Nephron progenitor cell (in vitro differentiated cells): ENCODE measurements at regions not wholly inside any gene's neighbourhood (a gene's known extent, or its start where the extent isn't known, plus 50 kb on each side); places are given as distances from the start of the nearest gene placed in this dataset.

ENCODE experiments used
- DNase-seq: peaks from one replicate; pipeline ENCODE4 v3.0.0; 2021
- H3K27ac Mint-ChIP-seq: 2 replicates; pipeline ENCODE4 v1.8.0; 2021; ENCODE audit warnings: mild to moderate bottlenecking, moderate library complexity, mixed read lengths
- H3K27me3 Mint-ChIP-seq: 2 replicates; pipeline ENCODE4 v1.8.0; 2021; ENCODE audit warnings: mild to moderate bottlenecking, low read depth, mixed read lengths; ENCODE audit not compliant: poor library complexity
- H3K36me3 Mint-ChIP-seq: 2 replicates; pipeline ENCODE4 v1.8.0; 2021; ENCODE audit warnings: low read depth, mixed read lengths
- H3K4me1 Mint-ChIP-seq: 2 replicates; pipeline ENCODE4 v1.8.0; 2021; ENCODE audit warnings: mixed read lengths
- H3K4me3 Mint-ChIP-seq: 2 replicates; pipeline ENCODE4 v1.8.0; 2021; ENCODE audit warnings: mild to moderate bottlenecking, moderate library complexity, mixed read lengths
- H3K9me3 Mint-ChIP-seq: 2 replicates; pipeline ENCODE4 v1.8.0; 2021; ENCODE audit warnings: mild to moderate bottlenecking, moderate library complexity, mixed read lengths
- CTCF ChIP-seq: fragments of 200-600 bp; sonication (generic); IDR thresholded peaks from 2 replicates; pipeline ENCODE4 v1.5.0; 2021; ENCODE audit warnings: antibody characterized with exemption

DNA sequence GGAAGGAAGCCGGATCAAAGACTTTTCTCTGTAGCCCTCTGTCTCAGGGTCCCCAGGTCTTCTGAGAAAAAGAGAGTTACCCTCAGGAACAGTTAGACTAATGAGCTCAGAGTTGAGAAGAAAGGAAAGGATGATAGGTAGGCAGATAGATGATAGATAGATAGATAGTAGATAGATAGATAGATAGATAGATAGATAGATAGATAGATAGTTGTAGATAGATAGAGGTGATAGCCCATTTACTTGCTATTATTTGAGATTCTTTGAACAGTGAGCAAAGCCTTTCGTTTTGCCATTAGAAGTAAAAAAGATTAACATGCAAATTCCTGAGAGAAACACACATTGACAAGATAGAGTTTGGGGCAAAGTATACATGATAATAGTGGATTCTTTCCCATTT is 86.9 kb upstream of the KIT start:
- Mint-ChIP-seq H3K4me1 (peaks cover 5% of the 10 kb centered on the region), H3K27me3 (peaks cover 5% of the 10 kb centered on the region), H3K9me3 (no peaks in the 10 kb centered on the region), H3K27ac (no peak overlapping the region), H3K36me3 (no peaks in the 10 kb centered on the region), H3K4me3 (no peak overlapping the region)
- no peak for DNase-seq
- TF ChIP-seq CTCF, result no peak

- H3K4me1 Mint-ChIP-seq, result no peaks in the 10 kb centered on the region
- DNase-seq, result no peak
- peaks cover 5% of the 10 kb centered on the region for H3K27me3 Mint-ChIP-seq
- H3K36me3 Mint-ChIP-seq, result no peaks in the 10 kb centered on the region
- H3K27ac Mint-ChIP-seq, result no peak overlapping the region
- H3K4me3 Mint-ChIP-seq, result no peak overlapping the region
- no peak for TF ChIP-seq CTCF
- no peaks in the 10 kb centered on the region for H3K9me3 Mint-ChIP-seq
Observed at GRCh38 chr4:54571293-54572151, 86.2 kb upstream of the KIT start.

DNA sequence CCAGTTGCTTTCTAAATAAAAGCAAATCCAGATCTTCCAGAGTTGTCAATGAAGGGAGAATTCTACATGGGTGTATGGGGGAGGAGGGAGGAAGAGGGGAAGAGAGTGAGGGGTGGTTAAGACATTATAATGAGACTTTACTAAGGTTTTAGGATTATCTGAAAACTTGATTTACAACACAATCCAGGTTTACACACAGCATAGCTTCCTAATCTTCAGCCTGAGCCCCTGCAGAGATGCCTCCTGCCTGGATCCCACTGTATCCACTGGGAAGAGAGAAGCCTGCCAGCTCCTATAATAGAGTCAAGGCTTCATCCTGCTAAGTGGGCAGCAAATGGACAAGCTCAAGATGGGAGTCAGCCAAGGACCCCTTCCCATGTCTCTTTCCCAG is 85.6 kb upstream of the KIT start:
- no peak for TF ChIP-seq CTCF
- Mint-ChIP-seq H3K4me1 (no peaks in the 10 kb centered on the region), H3K9me3 (no peaks in the 10 kb centered on the region), H3K27me3 (peaks cover 5% of the 10 kb centered on the region), H3K36me3 (no peaks in the 10 kb centered on the region), H3K4me3 (no peak overlapping the region), H3K27ac (no peak overlapping the region)
- DNase-seq, result no peak

GRCh38 chr4:54574500-54574899 is 83.3 kb upstream of the KIT start:
- TF ChIP-seq CTCF, result no peak
- no peaks in the 10 kb centered on the region for H3K36me3 Mint-ChIP-seq
- H3K4me1 Mint-ChIP-seq, result no peaks in the 10 kb centered on the region
- no peaks in the 10 kb centered on the region for H3K9me3 Mint-ChIP-seq
- no peak for DNase-seq
- no peak overlapping the region for H3K27ac Mint-ChIP-seq
- H3K27me3 Mint-ChIP-seq, result peaks cover 5% of the 10 kb centered on the region
- H3K4me3 Mint-ChIP-seq, result no peak overlapping the region

DNA sequence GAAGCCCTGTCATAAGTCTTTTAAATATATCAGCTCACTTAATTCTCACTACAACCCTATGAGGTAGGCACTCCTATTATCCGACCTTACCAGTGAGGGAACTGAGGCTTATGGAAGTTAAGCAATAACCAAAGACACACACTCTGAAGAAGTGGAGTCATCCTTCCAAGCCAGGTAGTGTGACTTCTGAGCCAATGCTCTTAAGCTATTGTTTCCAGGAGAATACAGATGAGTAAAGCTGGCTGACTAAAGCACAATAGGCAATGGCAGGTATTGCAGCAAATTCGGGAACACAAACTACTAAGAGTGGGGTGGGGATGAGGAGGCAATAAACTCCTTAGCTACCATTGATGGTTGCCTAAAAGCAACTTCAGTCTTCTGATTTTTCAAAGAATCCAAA is 81.8 kb upstream of the KIT start:
- TF ChIP-seq CTCF, result no peak
- H3K27me3 Mint-ChIP-seq, result peaks cover 5% of the 10 kb centered on the region
- no peaks in the 10 kb centered on the region for H3K36me3 Mint-ChIP-seq
- no peak overlapping the region for H3K27ac Mint-ChIP-seq
- H3K9me3 Mint-ChIP-seq, result no peaks in the 10 kb centered on the region
- no peaks in the 10 kb centered on the region for H3K4me1 Mint-ChIP-seq
- DNase-seq, result no peak
- no peak overlapping the region for H3K4me3 Mint-ChIP-seq

DNA sequence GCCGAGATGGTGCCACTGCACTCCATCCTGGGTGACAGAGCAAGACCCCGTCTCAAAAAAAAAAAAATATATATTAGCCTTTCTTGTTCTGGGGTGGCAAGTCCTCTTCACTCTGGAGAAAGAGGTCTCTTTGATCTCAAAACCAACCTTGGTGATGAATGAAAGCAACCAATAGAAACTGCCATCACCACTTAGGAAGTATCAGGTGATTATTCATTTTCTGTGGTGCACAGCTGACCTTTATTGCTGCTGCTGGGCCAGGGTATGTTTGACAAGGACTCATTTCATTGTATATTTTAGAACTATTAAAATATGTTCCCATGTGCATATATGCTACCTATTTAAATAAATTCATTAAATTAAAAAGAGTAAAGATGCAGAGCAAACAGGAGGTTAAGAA is 76.0 kb upstream of the KIT start:
- no peaks in the 10 kb centered on the region for H3K9me3 Mint-ChIP-seq
- no peak for DNase-seq
- no peak overlapping the region for H3K4me3 Mint-ChIP-seq
- no peak for TF ChIP-seq CTCF
- no peaks in the 10 kb centered on the region for H3K36me3 Mint-ChIP-seq
- H3K27me3 Mint-ChIP-seq, result no peaks in the 10 kb centered on the region
- H3K27ac Mint-ChIP-seq, result no peak overlapping the region
- H3K4me1 Mint-ChIP-seq, result no peaks in the 10 kb centered on the region
